GM23338 (cell line): ENCODE measurements at regions not wholly inside any gene's neighbourhood (a gene's known extent, or its start where the extent isn't known, plus 50 kb on each side); places are given as distances from the start of the nearest gene placed in this dataset.

Experiments
- ATAC-seq: fragments of 200-7000 bp; cut with Tn5 transposase; 3 replicates; pipeline ENCODE4 v1.9.1; 2020
- DNase-seq: peaks from one replicate; pipeline ENCODE4 v3.0.0-alpha.2; 2015; ENCODE audit warnings: low spot score
- H2AFZ ChIP-seq: fragments of 200-600 bp; sonication (generic); 2 replicates; pipeline ENCODE4 v1.8.0; 2016; ENCODE audit warnings: antibody characterized with exemption, mild to moderate bottlenecking, moderate library complexity
- H3F3A ChIP-seq: fragments of 200-600 bp; sonication (generic); replicated peaks from 2 replicates; pipeline ENCODE4 v1.8.0; 2017; ENCODE audit warnings: antibody characterized with exemption, mixed run types, low read depth
- H3K27ac ChIP-seq: fragments of 200-600 bp; sonication (generic); 2 replicates; pipeline ENCODE4 v1.6.1; 2016; ENCODE audit warnings: low read depth
- H3K27me3 ChIP-seq: fragments of 200-600 bp; sonication (generic); 2 replicates; pipeline ENCODE4 v1.8.0; 2016; ENCODE audit warnings: mild to moderate bottlenecking, mixed run types, moderate library complexity; ENCODE audit not compliant: insufficient read depth
- H3K36me3 ChIP-seq: fragments of 200-600 bp; sonication (generic); 2 replicates; pipeline ENCODE4 v1.8.0; 2016; ENCODE audit warnings: mild to moderate bottlenecking; ENCODE audit not compliant: insufficient read depth
- H3K4me1 ChIP-seq: fragments of 200-600 bp; sonication (generic); 2 replicates; pipeline ENCODE4 v1.8.0; 2016; ENCODE audit warnings: mild to moderate bottlenecking, moderate library complexity; ENCODE audit not compliant: insufficient read depth
- H3K4me2 ChIP-seq: fragments of 200-600 bp; sonication (generic); 2 replicates; pipeline ENCODE4 v1.7.1; 2017; ENCODE audit warnings: mixed run types
- H3K4me3 ChIP-seq: fragments of 200-600 bp; sonication (generic); 2 replicates; pipeline ENCODE4 v1.6.1; 2016; ENCODE audit warnings: mixed run types
- H3K79me2 ChIP-seq: fragments of 200-600 bp; sonication (generic); replicated peaks from 2 replicates; pipeline ENCODE4 v1.8.0; 2017; ENCODE audit warnings: mild to moderate bottlenecking; ENCODE audit not compliant: insufficient read depth
- H3K9me2 ChIP-seq: fragments of 200-600 bp; sonication (generic); 2 replicates; pipeline ENCODE4 v1.8.0; 2017; ENCODE audit not compliant: insufficient read depth
- H4K20me1 ChIP-seq: fragments of 200-600 bp; sonication (generic); replicated peaks from 2 replicates; pipeline ENCODE4 v1.8.0; 2017; ENCODE audit warnings: mild to moderate bottlenecking; ENCODE audit not compliant: insufficient read depth
- H3K27ac Mint-ChIP-seq: 2 replicates; pipeline ENCODE4 v1.8.0; 2020; ENCODE audit warnings: inconsistent platforms, mild to moderate bottlenecking, moderate library complexity, mixed read lengths
- H3K27me3 Mint-ChIP-seq: 3 replicates; pipeline ENCODE4 v1.8.0; 2022; ENCODE audit warnings: low read depth, mild to moderate bottlenecking, moderate library complexity, mixed read lengths, inconsistent platforms; ENCODE audit not compliant: insufficient read depth, poor library complexity
- H3K36me3 Mint-ChIP-seq: 3 replicates; pipeline ENCODE4 v1.8.0; 2021; ENCODE audit warnings: low read depth, mild to moderate bottlenecking, inconsistent platforms, moderate library complexity, mixed read lengths
- H3K4me1 Mint-ChIP-seq: 3 replicates; pipeline ENCODE4 v1.8.0; 2020; ENCODE audit warnings: mild to moderate bottlenecking, inconsistent platforms, mixed read lengths
- H3K4me3 Mint-ChIP-seq: 3 replicates; pipeline ENCODE4 v1.8.0; 2021; ENCODE audit warnings: moderate library complexity, mild to moderate bottlenecking, inconsistent platforms, mixed read lengths
- H3K9me3 Mint-ChIP-seq: 3 replicates; pipeline ENCODE4 v1.8.0; 2020; ENCODE audit warnings: moderate library complexity, mild to moderate bottlenecking, inconsistent platforms, mixed read lengths
- CREB1 ChIP-seq: fragments of 250-450 bp; sonication (Bioruptor Pico); IDR thresholded peaks from 2 replicates; pipeline ENCODE4 v1.5.0; 2020; ENCODE audit warnings: low read depth, mild to moderate bottlenecking, moderate library complexity
- EZH2 ChIP-seq: fragments of 200-600 bp; sonication (generic); IDR thresholded peaks from one replicate; pipeline ENCODE4 v1.8.0; 2017; ENCODE audit warnings: antibody characterized with exemption, mild to moderate bottlenecking, low read depth; ENCODE audit not compliant: unreplicated experiment
- EZH2phosphoT487 ChIP-seq: fragments of 200-600 bp; sonication (generic); IDR thresholded peaks from one replicate; pipeline ENCODE4 v1.8.1; 2018; ENCODE audit warnings: antibody characterized with exemption; ENCODE audit not compliant: unreplicated experiment
- JUNB ChIP-seq: IDR thresholded peaks from one replicate; pipeline ENCODE4 v1.6.1; 2016; ENCODE audit warnings: antibody characterized with exemption; ENCODE audit not compliant: unreplicated experiment
- NANOG ChIP-seq: IDR thresholded peaks from 2 replicates; pipeline ENCODE4 v1.6.1; 2016; ENCODE audit warnings: antibody characterized with exemption, borderline replicate concordance
- POLR2AphosphoS5 ChIP-seq: IDR thresholded peaks from 2 replicates; pipeline ENCODE4 v1.6.1; 2016; ENCODE audit warnings: antibody characterized with exemption, low read depth
- STAT1 ChIP-seq: IDR thresholded peaks from one replicate; pipeline ENCODE4 v1.6.1; 2016; ENCODE audit warnings: antibody characterized with exemption; ENCODE audit not compliant: unreplicated experiment
- ZNF114 ChIP-seq: fragments of 250-450 bp; sonication (Bioruptor Pico); IDR thresholded peaks from 2 replicates; pipeline ENCODE4 v1.5.0; 2020; ENCODE audit warnings: mild to moderate bottlenecking, moderate library complexity
- ZNF331 ChIP-seq: fragments of 250-450 bp; sonication (Bioruptor Pico); IDR thresholded peaks from 2 replicates; pipeline ENCODE4 v1.5.0; 2020; ENCODE audit warnings: low read depth, mild to moderate bottlenecking, moderate library complexity
- TF ChIP-seq, protein P1 (sequence below): IDR thresholded peaks from 2 replicates; pipeline ENCODE4 v1.6.1; 2016; ENCODE audit warnings: antibody characterized with exemption
- TF ChIP-seq, protein P2 (sequence below): fragments of 250-450 bp; sonication (Bioruptor Pico); IDR thresholded peaks from 2 replicates; pipeline ENCODE4 v1.5.0; 2020; ENCODE audit warnings: mild to moderate bottlenecking, moderate library complexity
- TF ChIP-seq, protein P3 (sequence below), 2 experiments: fragments of 200-600 bp in 1 of 2; sonication (generic) in 1 of 2; conservative IDR thresholded peaks; 2 replicates each; pipeline versions ENCODE4 v1.5.1 to v1.6.1; 2016 to 2017; ENCODE audit warnings: antibody characterized with exemption in 2 of 2, low read depth in 2 of 2, mild to moderate bottlenecking in 2 of 2, moderate library complexity in 1 of 2
- TF ChIP-seq, protein P4 (sequence below): IDR thresholded peaks from one replicate; pipeline ENCODE4 v1.6.1; 2018; ENCODE audit warnings: antibody characterized with exemption; ENCODE audit not compliant: unreplicated experiment

DNA sequence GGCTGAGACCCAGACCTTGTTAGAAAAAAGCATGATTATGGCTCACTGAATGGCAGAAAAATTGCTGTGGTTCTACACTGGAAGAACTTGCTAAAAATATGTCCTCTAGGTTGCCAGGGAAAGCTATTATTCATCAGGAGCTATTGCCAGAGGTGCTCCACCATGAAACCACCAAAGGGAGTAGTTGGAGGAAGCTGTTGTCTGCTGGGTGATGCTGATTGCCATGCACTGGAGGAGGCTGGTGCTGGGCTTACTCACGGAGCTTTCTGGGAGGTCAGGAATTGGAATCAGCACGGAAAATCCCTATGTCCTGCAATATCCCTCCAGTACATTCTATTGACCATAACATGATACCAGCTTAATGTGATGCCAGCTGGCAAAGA is 199.6 kb upstream of the ZBED5 start:
- no peak overlapping the region for H3K27ac Mint-ChIP-seq
- no peak overlapping the region for H2AFZ ChIP-seq
- peaks cover 46% of the 10 kb centered on the region for H3K9me3 Mint-ChIP-seq
- no peaks in the 10 kb centered on the region for H3K79me2 ChIP-seq
- H3K27me3 ChIP-seq, result no peaks in the 10 kb centered on the region
- 0 out of 2 replicates have a peak, but pooled peaks cover 3% of the 10 kb centered on the region for H3K9me2 ChIP-seq
- H3K4me2 ChIP-seq, result no peak overlapping the region
- no peaks in the 10 kb centered on the region for H3K36me3 ChIP-seq
- H3K4me3 ChIP-seq, result no peak overlapping the region
- DNase-seq, result no peak
- H3K27ac ChIP-seq, result no peak overlapping the region
- TF ChIP-seq, protein P1, sequence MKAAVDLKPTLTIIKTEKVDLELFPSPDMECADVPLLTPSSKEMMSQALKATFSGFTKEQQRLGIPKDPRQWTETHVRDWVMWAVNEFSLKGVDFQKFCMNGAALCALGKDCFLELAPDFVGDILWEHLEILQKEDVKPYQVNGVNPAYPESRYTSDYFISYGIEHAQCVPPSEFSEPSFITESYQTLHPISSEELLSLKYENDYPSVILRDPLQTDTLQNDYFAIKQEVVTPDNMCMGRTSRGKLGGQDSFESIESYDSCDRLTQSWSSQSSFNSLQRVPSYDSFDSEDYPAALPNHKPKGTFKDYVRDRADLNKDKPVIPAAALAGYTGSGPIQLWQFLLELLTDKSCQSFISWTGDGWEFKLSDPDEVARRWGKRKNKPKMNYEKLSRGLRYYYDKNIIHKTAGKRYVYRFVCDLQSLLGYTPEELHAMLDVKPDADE, result no peak
- TF ChIP-seq NANOG (no peak), ZNF331 (no peak), EZH2phosphoT487 (no peak), STAT1 (no peak), CREB1 (no peak), ZNF114 (CRISPR knock-in tag) (no peak), EZH2 (no peak), POLR2AphosphoS5 (no peak), JUNB (no peak)
- TF ChIP-seq, protein P2, sequence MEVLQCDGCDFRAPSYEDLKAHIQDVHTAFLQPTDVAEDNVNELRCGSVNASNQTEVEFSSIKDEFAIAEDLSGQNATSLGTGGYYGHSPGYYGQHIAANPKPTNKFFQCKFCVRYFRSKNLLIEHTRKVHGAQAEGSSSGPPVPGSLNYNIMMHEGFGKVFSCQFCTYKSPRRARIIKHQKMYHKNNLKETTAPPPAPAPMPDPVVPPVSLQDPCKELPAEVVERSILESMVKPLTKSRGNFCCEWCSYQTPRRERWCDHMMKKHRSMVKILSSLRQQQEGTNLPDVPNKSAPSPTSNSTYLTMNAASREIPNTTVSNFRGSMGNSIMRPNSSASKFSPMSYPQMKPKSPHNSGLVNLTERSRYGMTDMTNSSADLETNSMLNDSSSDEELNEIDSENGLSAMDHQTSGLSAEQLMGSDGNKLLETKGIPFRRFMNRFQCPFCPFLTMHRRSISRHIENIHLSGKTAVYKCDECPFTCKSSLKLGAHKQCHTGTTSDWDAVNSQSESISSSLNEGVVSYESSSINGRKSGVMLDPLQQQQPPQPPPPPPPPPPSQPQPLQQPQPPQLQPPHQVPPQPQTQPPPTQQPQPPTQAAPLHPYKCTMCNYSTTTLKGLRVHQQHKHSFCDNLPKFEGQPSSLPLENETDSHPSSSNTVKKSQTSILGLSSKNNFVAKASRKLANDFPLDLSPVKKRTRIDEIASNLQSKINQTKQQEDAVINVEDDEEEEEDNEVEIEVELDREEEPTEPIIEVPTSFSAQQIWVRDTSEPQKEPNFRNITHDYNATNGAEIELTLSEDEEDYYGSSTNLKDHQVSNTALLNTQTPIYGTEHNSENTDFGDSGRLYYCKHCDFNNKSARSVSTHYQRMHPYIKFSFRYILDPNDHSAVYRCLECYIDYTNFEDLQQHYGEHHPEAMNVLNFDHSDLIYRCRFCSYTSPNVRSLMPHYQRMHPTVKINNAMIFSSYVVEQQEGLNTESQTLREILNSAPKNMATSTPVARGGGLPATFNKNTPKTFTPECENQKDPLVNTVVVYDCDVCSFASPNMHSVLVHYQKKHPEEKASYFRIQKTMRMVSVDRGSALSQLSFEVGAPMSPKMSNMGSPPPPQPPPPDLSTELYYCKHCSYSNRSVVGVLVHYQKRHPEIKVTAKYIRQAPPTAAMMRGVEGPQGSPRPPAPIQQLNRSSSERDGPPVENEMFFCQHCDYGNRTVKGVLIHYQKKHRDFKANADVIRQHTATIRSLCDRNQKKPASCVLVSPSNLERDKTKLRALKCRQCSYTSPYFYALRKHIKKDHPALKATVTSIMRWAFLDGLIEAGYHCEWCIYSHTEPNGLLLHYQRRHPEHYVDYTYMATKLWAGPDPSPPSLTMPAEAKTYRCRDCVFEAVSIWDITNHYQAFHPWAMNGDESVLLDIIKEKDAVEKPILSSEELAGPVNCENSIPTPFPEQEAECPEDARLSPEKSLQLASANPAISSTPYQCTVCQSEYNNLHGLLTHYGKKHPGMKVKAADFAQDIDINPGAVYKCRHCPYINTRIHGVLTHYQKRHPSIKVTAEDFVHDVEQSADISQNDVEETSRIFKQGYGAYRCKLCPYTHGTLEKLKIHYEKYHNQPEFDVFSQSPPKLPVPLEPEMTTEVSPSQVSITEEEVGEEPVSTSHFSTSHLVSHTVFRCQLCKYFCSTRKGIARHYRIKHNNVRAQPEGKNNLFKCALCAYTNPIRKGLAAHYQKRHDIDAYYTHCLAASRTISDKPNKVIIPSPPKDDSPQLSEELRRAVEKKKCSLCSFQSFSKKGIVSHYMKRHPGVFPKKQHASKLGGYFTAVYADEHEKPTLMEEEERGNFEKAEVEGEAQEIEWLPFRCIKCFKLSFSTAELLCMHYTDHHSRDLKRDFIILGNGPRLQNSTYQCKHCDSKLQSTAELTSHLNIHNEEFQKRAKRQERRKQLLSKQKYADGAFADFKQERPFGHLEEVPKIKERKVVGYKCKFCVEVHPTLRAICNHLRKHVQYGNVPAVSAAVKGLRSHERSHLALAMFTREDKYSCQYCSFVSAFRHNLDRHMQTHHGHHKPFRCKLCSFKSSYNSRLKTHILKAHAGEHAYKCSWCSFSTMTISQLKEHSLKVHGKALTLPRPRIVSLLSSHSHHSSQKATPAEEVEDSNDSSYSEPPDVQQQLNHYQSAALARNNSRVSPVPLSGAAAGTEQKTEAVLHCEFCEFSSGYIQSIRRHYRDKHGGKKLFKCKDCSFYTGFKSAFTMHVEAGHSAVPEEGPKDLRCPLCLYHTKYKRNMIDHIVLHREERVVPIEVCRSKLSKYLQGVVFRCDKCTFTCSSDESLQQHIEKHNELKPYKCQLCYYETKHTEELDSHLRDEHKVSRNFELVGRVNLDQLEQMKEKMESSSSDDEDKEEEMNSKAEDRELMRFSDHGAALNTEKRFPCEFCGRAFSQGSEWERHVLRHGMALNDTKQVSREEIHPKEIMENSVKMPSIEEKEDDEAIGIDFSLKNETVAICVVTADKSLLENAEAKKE, result no peak
- TF ChIP-seq, protein P3, sequence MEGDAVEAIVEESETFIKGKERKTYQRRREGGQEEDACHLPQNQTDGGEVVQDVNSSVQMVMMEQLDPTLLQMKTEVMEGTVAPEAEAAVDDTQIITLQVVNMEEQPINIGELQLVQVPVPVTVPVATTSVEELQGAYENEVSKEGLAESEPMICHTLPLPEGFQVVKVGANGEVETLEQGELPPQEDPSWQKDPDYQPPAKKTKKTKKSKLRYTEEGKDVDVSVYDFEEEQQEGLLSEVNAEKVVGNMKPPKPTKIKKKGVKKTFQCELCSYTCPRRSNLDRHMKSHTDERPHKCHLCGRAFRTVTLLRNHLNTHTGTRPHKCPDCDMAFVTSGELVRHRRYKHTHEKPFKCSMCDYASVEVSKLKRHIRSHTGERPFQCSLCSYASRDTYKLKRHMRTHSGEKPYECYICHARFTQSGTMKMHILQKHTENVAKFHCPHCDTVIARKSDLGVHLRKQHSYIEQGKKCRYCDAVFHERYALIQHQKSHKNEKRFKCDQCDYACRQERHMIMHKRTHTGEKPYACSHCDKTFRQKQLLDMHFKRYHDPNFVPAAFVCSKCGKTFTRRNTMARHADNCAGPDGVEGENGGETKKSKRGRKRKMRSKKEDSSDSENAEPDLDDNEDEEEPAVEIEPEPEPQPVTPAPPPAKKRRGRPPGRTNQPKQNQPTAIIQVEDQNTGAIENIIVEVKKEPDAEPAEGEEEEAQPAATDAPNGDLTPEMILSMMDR (conservative IDR thresholded peaks at IDR 0.05; ENCODE audit: low read depth in 2 of 2), result no peak
- TF ChIP-seq, protein P4, sequence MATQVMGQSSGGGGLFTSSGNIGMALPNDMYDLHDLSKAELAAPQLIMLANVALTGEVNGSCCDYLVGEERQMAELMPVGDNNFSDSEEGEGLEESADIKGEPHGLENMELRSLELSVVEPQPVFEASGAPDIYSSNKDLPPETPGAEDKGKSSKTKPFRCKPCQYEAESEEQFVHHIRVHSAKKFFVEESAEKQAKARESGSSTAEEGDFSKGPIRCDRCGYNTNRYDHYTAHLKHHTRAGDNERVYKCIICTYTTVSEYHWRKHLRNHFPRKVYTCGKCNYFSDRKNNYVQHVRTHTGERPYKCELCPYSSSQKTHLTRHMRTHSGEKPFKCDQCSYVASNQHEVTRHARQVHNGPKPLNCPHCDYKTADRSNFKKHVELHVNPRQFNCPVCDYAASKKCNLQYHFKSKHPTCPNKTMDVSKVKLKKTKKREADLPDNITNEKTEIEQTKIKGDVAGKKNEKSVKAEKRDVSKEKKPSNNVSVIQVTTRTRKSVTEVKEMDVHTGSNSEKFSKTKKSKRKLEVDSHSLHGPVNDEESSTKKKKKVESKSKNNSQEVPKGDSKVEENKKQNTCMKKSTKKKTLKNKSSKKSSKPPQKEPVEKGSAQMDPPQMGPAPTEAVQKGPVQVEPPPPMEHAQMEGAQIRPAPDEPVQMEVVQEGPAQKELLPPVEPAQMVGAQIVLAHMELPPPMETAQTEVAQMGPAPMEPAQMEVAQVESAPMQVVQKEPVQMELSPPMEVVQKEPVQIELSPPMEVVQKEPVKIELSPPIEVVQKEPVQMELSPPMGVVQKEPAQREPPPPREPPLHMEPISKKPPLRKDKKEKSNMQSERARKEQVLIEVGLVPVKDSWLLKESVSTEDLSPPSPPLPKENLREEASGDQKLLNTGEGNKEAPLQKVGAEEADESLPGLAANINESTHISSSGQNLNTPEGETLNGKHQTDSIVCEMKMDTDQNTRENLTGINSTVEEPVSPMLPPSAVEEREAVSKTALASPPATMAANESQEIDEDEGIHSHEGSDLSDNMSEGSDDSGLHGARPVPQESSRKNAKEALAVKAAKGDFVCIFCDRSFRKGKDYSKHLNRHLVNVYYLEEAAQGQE, result no peak
- H3K4me1 ChIP-seq, result no peaks in the 10 kb centered on the region
- no peaks in the 10 kb centered on the region for H3F3A ChIP-seq
- ATAC-seq, result no peak
- peaks cover 15% of the 10 kb centered on the region; the same call in 2 of the 3 replicates for H3K36me3 Mint-ChIP-seq
- H3K4me1 Mint-ChIP-seq, result no peaks in the 10 kb centered on the region; the same call in 2 of the 3 replicates
- H3K27me3 Mint-ChIP-seq, result peaks cover 4% of the 10 kb centered on the region
- H4K20me1 ChIP-seq, result no peaks in the 10 kb centered on the region
- H3K4me3 Mint-ChIP-seq, result no peak overlapping the region
